GM19397 (cell line): ENCODE measurements at regions not wholly inside any gene's neighbourhood (a gene's known extent, or its start where the extent isn't known, plus 50 kb on each side); places are given as distances from the start of the nearest gene placed in this dataset.

ENCODE experiments used
- ATAC-seq: cut with Tn5 transposase; IDR thresholded peaks from one replicate; pipeline ENCODE4 v1.9.1; 2021; ENCODE audit warnings: mild to moderate bottlenecking, moderate library complexity; ENCODE audit not compliant: unreplicated experiment

DNA sequence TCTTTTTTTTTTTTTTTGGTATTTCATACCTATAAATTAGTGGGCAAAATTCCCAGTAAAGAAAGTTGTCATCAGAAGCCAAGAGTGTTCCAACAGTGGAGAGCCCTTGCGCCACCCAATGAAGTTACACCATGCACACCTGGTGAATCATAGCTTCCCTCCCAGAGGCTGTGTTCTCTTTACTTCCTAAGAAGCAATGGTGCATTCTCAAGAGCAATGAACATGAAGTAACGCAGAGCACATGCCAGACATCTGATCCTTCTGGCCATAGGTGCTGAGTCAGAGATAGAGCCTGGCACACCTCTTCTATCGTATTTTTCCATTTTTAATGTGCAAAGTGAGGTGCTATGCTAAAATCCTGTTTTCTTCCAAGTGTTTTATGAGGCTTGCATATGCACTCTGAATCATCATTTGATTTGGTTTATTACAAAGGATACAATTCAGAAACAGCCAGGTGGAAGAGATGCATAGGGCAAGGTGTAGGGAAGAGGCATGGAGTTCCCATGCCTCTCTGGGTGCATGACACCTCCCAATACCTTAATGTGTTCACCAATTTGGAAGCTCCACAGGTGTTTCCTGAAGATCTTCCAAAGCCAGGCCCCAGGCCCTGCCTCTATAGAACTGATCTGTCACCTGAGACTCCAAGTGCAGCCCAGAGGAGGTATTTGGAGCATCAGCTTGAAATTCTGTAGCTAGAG lies 408.0 kb downstream of the SIPA1L2 start:
- no peak for ATAC-seq

DNA sequence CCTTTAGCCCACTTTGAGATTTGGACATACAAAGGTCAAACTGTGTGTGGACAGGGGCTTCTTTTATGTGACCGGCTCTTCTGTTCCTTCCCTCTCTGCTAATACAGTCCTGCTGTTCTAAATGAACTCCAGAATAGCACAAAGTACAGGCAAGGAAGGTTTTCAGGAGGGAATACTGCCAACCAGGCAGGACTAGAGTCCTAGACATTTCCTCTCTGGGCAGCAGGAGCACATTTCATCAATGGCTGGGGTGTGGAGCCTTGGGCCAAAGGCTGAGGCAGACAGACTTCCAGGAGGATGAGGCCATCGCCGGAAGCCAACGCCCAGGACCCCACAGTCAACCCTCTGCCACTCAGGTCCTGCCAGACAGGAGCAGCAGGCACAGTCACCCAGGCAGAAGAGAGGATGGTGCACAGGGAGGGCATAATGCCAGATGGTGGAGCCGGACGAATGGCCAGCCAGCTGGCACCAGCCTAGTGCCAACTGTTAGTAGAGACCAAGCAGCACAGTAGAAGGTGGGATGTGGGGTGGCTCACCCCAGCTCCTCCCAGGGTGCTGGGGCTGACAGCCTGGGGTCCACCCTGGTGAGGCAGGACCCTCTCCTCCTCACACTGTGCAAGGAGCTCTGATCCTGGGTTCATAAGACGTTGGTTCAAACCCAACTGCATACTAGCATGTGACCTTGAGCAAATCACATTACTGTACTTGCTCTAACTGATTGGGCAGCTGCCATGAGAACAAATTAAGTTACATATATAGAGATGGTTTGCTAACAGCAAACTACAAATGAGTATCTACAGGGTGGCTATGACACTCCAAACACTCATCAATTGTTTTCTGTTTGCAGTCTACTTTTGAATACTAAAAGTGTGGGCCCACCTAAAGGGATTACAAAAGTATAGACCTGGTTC lies 410.7 kb downstream of the SIPA1L2 start:
- ATAC-seq: no peak

DNA sequence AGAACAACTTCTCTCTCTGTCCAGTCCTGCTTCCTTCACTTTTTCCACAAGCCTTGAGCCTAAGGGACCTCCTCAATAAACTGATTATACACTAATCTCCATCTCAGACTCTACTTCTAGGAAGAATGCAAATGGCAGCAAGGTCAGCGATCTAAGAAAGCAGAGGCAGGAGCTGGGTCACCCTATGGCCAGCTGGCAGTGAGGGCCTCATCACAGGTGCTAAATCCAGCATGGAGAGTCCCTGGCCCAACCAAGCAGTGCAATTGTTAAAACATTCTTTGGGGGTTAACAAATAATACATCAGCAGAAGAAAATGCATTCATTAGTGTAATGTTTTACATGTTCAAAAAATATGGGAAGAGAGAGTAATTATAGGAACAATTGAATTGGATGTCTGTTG lies 416.0 kb downstream of the SIPA1L2 start:
- ATAC-seq: no peak

GRCh38 chr1:232212253-232212652 lies 417.7 kb downstream of the SIPA1L2 start:
- no peak for ATAC-seq

GRCh38 chr1:232211149-232211548 lies 418.8 kb downstream of the SIPA1L2 start:
- no peak for ATAC-seq

GRCh38 chr1:232209357-232209756 lies 420.6 kb downstream of the SIPA1L2 start:
- ATAC-seq: no peak

DNA sequence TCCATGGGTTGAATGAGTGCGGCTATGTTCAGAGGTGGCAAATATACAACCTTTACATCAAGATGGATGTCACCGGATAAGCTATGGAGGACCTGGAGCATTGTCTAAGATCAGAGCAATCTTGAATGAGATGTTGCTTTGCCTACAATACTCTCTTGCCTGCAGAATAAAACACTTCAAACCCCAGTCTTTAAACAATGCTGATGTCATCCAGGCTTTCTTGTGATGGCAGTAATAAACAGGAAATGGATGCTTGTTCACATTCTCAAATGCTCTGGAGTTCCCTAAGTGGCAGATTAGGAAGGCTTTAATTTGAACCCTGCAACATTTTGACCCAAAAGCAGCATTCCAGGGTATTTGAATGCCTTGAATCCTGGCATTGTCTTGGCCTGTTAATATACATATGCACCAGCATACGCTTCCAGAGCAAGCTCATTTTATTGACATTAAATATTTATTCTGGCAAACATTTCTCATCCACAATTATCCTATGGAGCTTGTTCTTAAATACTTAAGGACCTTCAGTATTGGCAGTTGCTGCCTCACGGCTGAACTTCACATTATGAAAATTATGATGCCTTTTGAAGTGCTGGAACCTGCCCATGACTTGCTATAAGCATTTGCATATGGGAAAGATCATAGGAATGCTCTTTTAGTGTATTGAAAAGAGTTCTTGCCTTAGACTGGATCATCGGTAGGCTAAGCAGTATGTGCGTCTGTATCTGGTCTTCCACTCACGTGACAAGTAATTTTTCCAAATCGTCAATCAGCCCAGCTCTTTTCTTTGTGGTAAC lies 422.7 kb downstream of the SIPA1L2 start:
- no peak for ATAC-seq

- no peak for ATAC-seq
Measured at GRCh38 chr1:232204269-232204668, 425.7 kb downstream of the SIPA1L2 start.

DNA sequence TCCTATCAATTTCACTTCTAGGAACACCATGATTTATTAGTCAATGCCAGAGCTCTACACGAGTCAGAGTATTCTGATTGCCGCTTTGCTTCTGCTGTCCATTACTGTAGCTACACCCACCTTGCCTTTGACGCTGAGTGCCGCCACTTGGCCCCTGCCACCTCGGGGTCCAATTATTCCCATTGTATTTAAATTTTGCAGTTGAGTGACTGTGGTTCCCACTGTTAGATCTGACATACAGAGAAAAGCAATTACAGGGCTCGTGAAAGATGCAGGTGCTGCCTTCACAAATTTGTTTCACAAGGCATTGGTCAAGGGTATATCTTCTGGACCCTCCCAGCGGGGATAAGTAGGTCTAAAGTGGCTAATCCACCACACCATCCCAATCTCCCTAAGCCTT lies 428.9 kb downstream of the SIPA1L2 start:
- ATAC-seq: no peak

GRCh38 chr1:232196042-232196441 lies 433.9 kb downstream of the SIPA1L2 start:
- no peak for ATAC-seq

GRCh38 chr1:232194424-232194823 lies 435.5 kb downstream of the SIPA1L2 start:
- no peak for ATAC-seq

GRCh38 chr1:232193451-232193783 lies 436.5 kb downstream of the SIPA1L2 start:
- ATAC-seq: no peak

GRCh38 chr1:232192781-232193450 lies 437.0 kb downstream of the SIPA1L2 start:
- ATAC-seq: no peak

DNA sequence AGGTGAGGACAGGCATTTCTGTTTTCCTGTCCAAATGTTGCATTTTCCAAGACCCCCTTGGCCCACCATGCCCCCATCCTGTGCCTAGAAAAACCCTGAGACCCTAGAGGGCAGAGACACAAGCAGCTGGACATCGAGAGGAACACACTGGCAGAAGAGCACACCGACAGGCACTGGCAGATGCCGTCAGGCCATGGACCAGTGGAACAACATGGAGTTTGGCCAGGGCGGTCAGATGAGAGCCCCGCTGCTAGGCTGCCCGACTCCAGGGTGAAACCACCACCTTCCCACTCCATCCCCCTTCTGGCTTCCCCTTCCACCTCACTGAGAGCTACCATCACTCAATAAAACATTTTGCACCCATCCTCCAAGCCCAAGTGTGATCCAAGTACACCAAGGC lies 438.4 kb downstream of the SIPA1L2 start:
- no peak for ATAC-seq

- ATAC-seq: no peak
Measured at GRCh38 chr1:232188318-232188717, 441.6 kb downstream of the SIPA1L2 start.

GRCh38 chr1:232186931-232187330 lies 443.0 kb downstream of the SIPA1L2 start:
- no peak for ATAC-seq

DNA sequence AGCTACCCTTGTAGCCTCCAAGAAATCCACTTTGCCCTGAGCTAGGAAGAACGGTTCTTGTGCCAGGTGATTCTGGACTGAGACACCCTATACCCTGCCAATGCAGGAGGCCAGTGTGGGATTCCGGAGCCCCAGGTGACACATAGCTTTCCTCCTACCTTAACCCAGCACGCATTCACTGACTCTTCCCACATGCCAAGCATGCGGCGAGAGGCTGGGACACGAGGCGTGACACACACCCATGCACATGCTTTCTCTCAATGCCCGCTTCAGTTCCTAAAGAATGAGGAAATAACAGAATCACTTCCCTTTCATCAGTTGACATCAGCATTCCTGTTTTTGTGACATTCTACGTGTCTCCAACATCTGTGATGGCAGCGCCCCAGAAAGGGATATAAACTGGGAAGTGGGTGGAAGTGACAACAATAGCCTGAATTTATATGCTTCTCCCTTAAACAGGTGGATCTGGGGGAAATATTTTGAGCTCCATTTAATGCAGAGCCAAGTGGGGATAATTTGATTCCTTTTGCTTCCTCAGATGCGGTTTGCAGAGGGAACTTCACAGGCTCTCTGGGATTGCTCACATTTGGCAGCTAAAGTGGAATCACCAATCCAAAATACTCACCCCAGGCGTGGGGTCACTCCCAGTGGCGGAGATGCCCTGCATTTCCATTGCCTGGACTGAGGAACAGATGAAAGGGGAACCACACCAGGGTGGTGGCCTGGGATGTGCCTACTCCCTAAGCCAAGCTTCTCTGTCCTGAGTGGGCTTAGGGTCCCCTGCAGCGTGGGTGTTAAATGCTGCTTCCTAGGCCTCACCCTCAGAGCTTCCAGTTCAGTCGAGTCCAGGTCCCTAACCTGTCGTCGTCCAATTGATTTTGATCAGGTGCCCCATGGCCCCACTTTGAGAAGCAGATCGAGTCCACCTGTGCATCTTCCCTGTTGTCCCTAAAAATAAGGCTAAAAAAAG lies 445.1 kb downstream of the SIPA1L2 start:
- ATAC-seq: no peak

GRCh38 chr1:232183802-232184201 lies 446.1 kb downstream of the SIPA1L2 start:
- no peak for ATAC-seq

GRCh38 chr1:232183266-232183800 lies 446.6 kb downstream of the SIPA1L2 start:
- no peak for ATAC-seq

- ATAC-seq: no peak
Measured at GRCh38 chr1:232182236-232182635, 447.7 kb downstream of the SIPA1L2 start.
